Transverse colon (tissue), 4 donors: ENCODE measurements at regions not wholly inside any gene's neighbourhood (a gene's known extent, or its start where the extent isn't known, plus 50 kb on each side); places are given as distances from the start of the nearest gene placed in this dataset.

ENCODE experiments used
- DNase-seq: peaks from one replicate; pipeline ENCODE4 v3.0.0-alpha.2; 2019
- H3K27ac ChIP-seq, 4 donors: fragments of 200-600 bp; sonication (generic); 2 replicates each; pipeline ENCODE4 v1.5.1; 2016 to 2018; ENCODE audit warnings: inconsistent platforms in 4 of 4
- H3K27me3 ChIP-seq: fragments of 200-600 bp; sonication (generic); 2 replicates; pipeline ENCODE4 v1.5.1; 2017; ENCODE audit warnings: inconsistent platforms
- H3K36me3 ChIP-seq, 4 donors: fragments of 200-600 bp; sonication (generic); 2 replicates each; pipeline ENCODE4 v1.5.1; 2017 to 2019; ENCODE audit warnings: inconsistent platforms in 4 of 4
- H3K4me1 ChIP-seq, 4 donors: fragments of 200-600 bp; sonication (generic); 2 replicates each; pipeline ENCODE4 v1.5.1; 2017 to 2020; ENCODE audit warnings: inconsistent platforms in 4 of 4
- H3K4me3 ChIP-seq, 4 donors: fragments of 200-600 bp; sonication (generic); 1 replicate in 1 of 4; 2 replicates in 3 of 4; pipeline versions ENCODE4 v1.5.1 to v1.6.1; 2017 to 2019; ENCODE audit warnings: inconsistent platforms in 4 of 4
- H3K9me3 ChIP-seq, 2 donors: fragments of 200-600 bp; sonication (generic); 2 replicates each; pipeline ENCODE4 v1.5.1; 2017 to 2019; ENCODE audit warnings: inconsistent platforms in 2 of 2
- CTCF ChIP-seq, 5 experiments: fragments of 200-600 bp in 3 of 5; fragments of 450-650 bp in 2 of 5; sonication (generic) in 3 of 5; IDR thresholded peaks; 1 replicate in 2 of 5; 2 replicates in 3 of 5; pipeline ENCODE4 v1.5.1; 2016 to 2017; ENCODE audit warnings: antibody characterized with exemption in 5 of 5, inconsistent platforms in 3 of 5, mild to moderate bottlenecking in 2 of 5, moderate library complexity in 1 of 5
- EP300 ChIP-seq: sonication (generic); formaldehyde crosslinking; IDR thresholded peaks from one replicate; pipeline ENCODE4 v1.6.1; 2017; ENCODE audit warnings: antibody characterized with exemption, low read depth
- POLR2A ChIP-seq: fragments of 450-650 bp; IDR thresholded peaks from one replicate; pipeline ENCODE4 v1.6.1; 2016; ENCODE audit warnings: antibody characterized with exemption, mild to moderate bottlenecking, moderate library complexity
- POLR2AphosphoS5 ChIP-seq, 3 donors: sonication (generic); formaldehyde crosslinking; IDR thresholded peaks; one replicate each; pipeline ENCODE4 v1.6.1; 2016; ENCODE audit warnings: antibody characterized with exemption in 3 of 3
- WGBS, 2 donors: methylation state at CpG; one replicate each; pipeline ENCODE4 v1.1.5; 2018; ENCODE audit warnings: low coverage in 1 of 2; 5-methylcytosine and 5-hydroxymethylcytosine counted together
- in situ Hi-C, 4 donors: fragments of 200-750 bp; cut with MboI; loops; one replicate each; pipeline versions ENCODE4 v1.15.0 to v1.15.1; 2017; ENCODE audit warnings: low sequenced_read_pairs in 3 of 4, low pct_ligation_motif_present in 1 of 4, low pct_unique_long_range_greater_than_20kb in 1 of 4
- intact Hi-C: fragments of 100-400 bp; cut with DNase I; formaldehyde crosslinking; loops from one replicate; pipeline ENCODE4 v1.15.1; 2023; ENCODE audit warnings: low total_unique reads

- DNase-seq: no peak
- Histone ChIP-seq H3K36me3 (no peaks in the 10 kb centered on the region), H3K4me1 (no peaks in the 10 kb centered on the region), H3K4me3 (no peak overlapping the region), H3K27me3 (no peaks in the 10 kb centered on the region), H3K27ac (no peak overlapping the region), H3K9me3 (no peaks in the 10 kb centered on the region)
- in situ Hi-C loops (no loop called here), intact Hi-C loops (no loop called here)
- WGBS, 2 donors: 60 to 76% methylated on average over 3 of the region's 3 CpGs
- TF ChIP-seq EP300: no peak
- TF ChIP-seq POLR2AphosphoS5 (IDR thresholded peaks at IDR 0.05): no peak
- TF ChIP-seq POLR2A: no peak
- TF ChIP-seq CTCF (IDR thresholded peaks at IDR 0.05): no peak
Measured at GRCh38 chr21:17185674-17186073, 327.2 kb upstream of the CXADR start.

GRCh38 chr21:17189963-17190362 is 322.9 kb upstream of the CXADR start:
- H3K36me3 ChIP-seq: no peaks in the 10 kb centered on the region
- H3K9me3 ChIP-seq: no peaks in the 10 kb centered on the region
- TF ChIP-seq EP300 (no peak), POLR2AphosphoS5 (IDR thresholded peaks at IDR 0.05) (no peak), POLR2A (no peak), CTCF (IDR thresholded peaks at IDR 0.05) (no peak)
- 74 to 81% methylated on average over 2 of the region's 2 CpGs for WGBS, 2 donors
- no peaks in the 10 kb centered on the region for H3K27me3 ChIP-seq
- H3K27ac ChIP-seq: no peak overlapping the region
- intact Hi-C loops (no loop called here), in situ Hi-C loops (no loop called here)
- no peak for DNase-seq
- no peaks in the 10 kb centered on the region for H3K4me1 ChIP-seq
- no peak overlapping the region for H3K4me3 ChIP-seq

- TF ChIP-seq CTCF (IDR thresholded peaks at IDR 0.05) (no peak), POLR2A (no peak), EP300 (no peak), POLR2AphosphoS5 (IDR thresholded peaks at IDR 0.05) (no peak)
- Histone ChIP-seq H3K4me3 (no peak overlapping the region), H3K9me3 (no peaks in the 10 kb centered on the region), H3K36me3 (no peaks in the 10 kb centered on the region), H3K4me1 (peaks cover 0 to 2% (median 0%) of the 10 kb centered on the region in 4 donors), H3K27me3 (no peaks in the 10 kb centered on the region), H3K27ac (no peak overlapping the region)
- 50% methylated on average over 1 of the region's 1 CpG; no CpG with 5 or more reads in 1 of the 2 donors for WGBS, 2 donors
- DNase-seq: no peak
- intact Hi-C loops (no loop called here), in situ Hi-C loops (no loop called here)
Measured at GRCh38 chr21:17191346-17191993, 321.4 kb upstream of the CXADR start.

- Histone ChIP-seq H3K9me3 (no peaks in the 10 kb centered on the region), H3K4me1 (peaks cover 0 to 12% (median 0%) of the 10 kb centered on the region in 4 donors), H3K27me3 (no peaks in the 10 kb centered on the region), H3K4me3 (no peak overlapping the region), H3K27ac (no peak overlapping the region), H3K36me3 (no peaks in the 10 kb centered on the region)
- intact Hi-C loops (no loop called here), in situ Hi-C loops (no loop called here)
- WGBS, 2 donors: 45 to 75% methylated on average over 1 of the region's 1 CpG
- DNase-seq: no peak
- TF ChIP-seq POLR2A: no peak
- no peak for TF ChIP-seq POLR2AphosphoS5 (IDR thresholded peaks at IDR 0.05)
- TF ChIP-seq CTCF (IDR thresholded peaks at IDR 0.05): no peak
- TF ChIP-seq EP300: no peak
Measured at GRCh38 chr21:17195351-17195750, 317.5 kb upstream of the CXADR start.
